ENCODE measurements at regions not wholly inside any gene's neighbourhood (a gene's known extent, or its start where the extent isn't known, plus 50 kb on each side); places are given as distances from the start of the nearest gene placed in this dataset.

GRCh38 chr17:52824542-52824941 lies 666.0 kb upstream of the CA10 start:
- no peak for TF ChIP-seq CTCF (IDR thresholded peaks at IDR 0.05)
- ATAC-seq (no peak), DNase-seq (no peak)
- H3K9me3 Mint-ChIP-seq: peaks cover 3% of the 10 kb centered on the region
- POLR2A ChIA-PET: no interaction called here
- H3K27me3 Mint-ChIP-seq: no peaks in the 10 kb centered on the region
- no peaks in the 10 kb centered on the region for H3K4me1 Mint-ChIP-seq (ENCODE audit: low read depth)
- no peaks in the 10 kb centered on the region for H3K36me3 Mint-ChIP-seq (ENCODE audit: low read depth)
- no peak overlapping the region for H3K27ac Mint-ChIP-seq
- intact Hi-C loops (cut with micrococcal nuclease): no loop called here
- CTCF ChIA-PET: no interaction called here
- no peak overlapping the region for H3K4me3 Mint-ChIP-seq

GRCh38 chr17:52823155-52823554 lies 664.6 kb upstream of the CA10 start:
- no peak overlapping the region for H3K27ac Mint-ChIP-seq
- POLR2A ChIA-PET: no interaction called here
- ATAC-seq: no peak
- DNase-seq: no peak
- CTCF ChIA-PET: no interaction called here
- H3K27me3 Mint-ChIP-seq: no peaks in the 10 kb centered on the region
- intact Hi-C loops (cut with micrococcal nuclease): no loop called here
- no peaks in the 10 kb centered on the region for H3K4me1 Mint-ChIP-seq (ENCODE audit: low read depth)
- no peaks in the 10 kb centered on the region for H3K36me3 Mint-ChIP-seq (ENCODE audit: low read depth)
- peaks cover 3% of the 10 kb centered on the region for H3K9me3 Mint-ChIP-seq
- no peak for TF ChIP-seq CTCF (IDR thresholded peaks at IDR 0.05)
- no peak overlapping the region for H3K4me3 Mint-ChIP-seq

- no peaks in the 10 kb centered on the region for H3K9me3 Mint-ChIP-seq
- no peaks in the 10 kb centered on the region for H3K36me3 Mint-ChIP-seq (ENCODE audit: low read depth)
- H3K27ac Mint-ChIP-seq: no peak overlapping the region
- no peak overlapping the region for H3K4me3 Mint-ChIP-seq
- no peaks in the 10 kb centered on the region for H3K4me1 Mint-ChIP-seq (ENCODE audit: low read depth)
- no peak for TF ChIP-seq CTCF (IDR thresholded peaks at IDR 0.05)
- no peak for ATAC-seq
- ChIA-PET POLR2A (no interaction called here), CTCF (no interaction called here)
- intact Hi-C loops (cut with micrococcal nuclease): no loop called here
- H3K27me3 Mint-ChIP-seq: no peaks in the 10 kb centered on the region
- no peak for DNase-seq
Observed at GRCh38 chr17:52790359-52790955, 631.9 kb upstream of the CA10 start.

- Mint-ChIP-seq H3K36me3 (ENCODE audit: low read depth) (no peaks in the 10 kb centered on the region), H3K27ac (no peak overlapping the region), H3K9me3 (no peaks in the 10 kb centered on the region), H3K4me3 (no peak overlapping the region), H3K27me3 (no peaks in the 10 kb centered on the region), H3K4me1 (ENCODE audit: low read depth) (no peaks in the 10 kb centered on the region)
- intact Hi-C loops (cut with micrococcal nuclease): no loop called here
- TF ChIP-seq CTCF (IDR thresholded peaks at IDR 0.05): no peak
- ChIA-PET CTCF (no interaction called here), POLR2A (no interaction called here)
- no peak for ATAC-seq
- DNase-seq: no peak
Observed at GRCh38 chr17:52789829-52790228, 631.3 kb upstream of the CA10 start.

- DNase-seq (no peak), ATAC-seq (no peak)
- Mint-ChIP-seq H3K4me3 (no peak overlapping the region), H3K9me3 (peaks cover 5% of the 10 kb centered on the region), H3K27me3 (no peaks in the 10 kb centered on the region), H3K36me3 (ENCODE audit: low read depth) (no peaks in the 10 kb centered on the region), H3K4me1 (ENCODE audit: low read depth) (no peaks in the 10 kb centered on the region), H3K27ac (no peak overlapping the region)
- ChIA-PET CTCF (no interaction called here), POLR2A (no interaction called here)
- intact Hi-C loops (cut with micrococcal nuclease): no loop called here
- no peak for TF ChIP-seq CTCF (IDR thresholded peaks at IDR 0.05)
Observed at GRCh38 chr17:52776234-52776633, 617.7 kb upstream of the CA10 start.

All from activated CD8-positive, alpha-beta T cell treated with anti-CD3 and anti-CD28 coated beads for 36 hours (primary cell).